NCI-H1436 treated with DMSO at 0.1 percent for 48 hours (cell line): ENCODE measurements at regions not wholly inside any gene's neighbourhood (a gene's known extent, or its start where the extent isn't known, plus 50 kb on each side); places are given as distances from the start of the nearest gene placed in this dataset.

Source experiments
- DNase-seq: peaks from one replicate; lab custom pipeline; 2025; lab: John Stamatoyannopoulos, UW

GRCh38 chr5:97600486-97600885 lies 417.4 kb upstream of the RIOK2 start:
- DNase-seq = no peak

GRCh38 chr5:97601651-97602050 lies 418.6 kb upstream of the RIOK2 start:
- no peak for DNase-seq

GRCh38 chr5:97606531-97606930 lies 423.5 kb upstream of the RIOK2 start:
- no peak for DNase-seq

DNA sequence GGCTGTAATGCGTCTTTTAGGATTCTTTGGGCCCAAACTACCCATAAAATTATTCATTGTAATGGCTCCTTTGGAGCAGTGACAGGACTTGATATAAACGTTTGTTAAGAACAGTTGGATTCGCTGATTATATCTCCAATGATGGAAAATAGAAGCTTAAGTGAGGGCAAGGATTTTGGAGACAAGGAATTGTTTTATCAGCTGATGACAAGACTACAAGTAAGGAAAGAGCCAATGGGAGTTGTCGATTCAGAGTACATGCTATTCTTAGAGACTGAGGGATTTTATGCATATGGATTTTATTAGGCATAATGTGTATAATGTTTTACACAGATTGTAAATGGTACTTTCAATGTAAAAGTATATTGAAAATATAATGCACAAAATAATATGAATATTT lies 425.5 kb upstream of the RIOK2 start:
- no peak for DNase-seq

GRCh38 chr5:97618721-97619120 lies 435.7 kb upstream of the RIOK2 start:
- DNase-seq = no peak

DNA sequence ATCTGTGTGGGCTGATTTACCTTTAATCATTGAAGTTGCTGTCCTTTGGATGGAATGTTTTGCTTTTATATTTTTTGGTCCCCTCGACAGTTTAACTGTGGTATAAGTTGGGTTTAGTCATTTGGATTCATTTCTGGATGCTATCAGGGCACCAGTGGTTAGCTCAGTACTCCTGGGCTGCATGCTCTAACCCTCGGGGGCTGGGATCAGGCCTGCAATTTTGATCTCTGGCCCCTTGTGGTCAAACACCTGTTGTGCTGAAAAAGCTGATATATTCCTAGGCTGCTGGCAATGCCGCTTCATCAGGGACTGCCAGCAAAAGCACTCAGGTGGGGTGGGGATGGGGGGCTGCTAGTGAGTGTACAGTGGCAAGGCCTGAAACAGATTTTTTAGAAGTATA lies 440.4 kb upstream of the RIOK2 start:
- DNase-seq = no peak

GRCh38 chr5:97624886-97625285 lies 441.8 kb upstream of the RIOK2 start:
- DNase-seq = no peak

DNA sequence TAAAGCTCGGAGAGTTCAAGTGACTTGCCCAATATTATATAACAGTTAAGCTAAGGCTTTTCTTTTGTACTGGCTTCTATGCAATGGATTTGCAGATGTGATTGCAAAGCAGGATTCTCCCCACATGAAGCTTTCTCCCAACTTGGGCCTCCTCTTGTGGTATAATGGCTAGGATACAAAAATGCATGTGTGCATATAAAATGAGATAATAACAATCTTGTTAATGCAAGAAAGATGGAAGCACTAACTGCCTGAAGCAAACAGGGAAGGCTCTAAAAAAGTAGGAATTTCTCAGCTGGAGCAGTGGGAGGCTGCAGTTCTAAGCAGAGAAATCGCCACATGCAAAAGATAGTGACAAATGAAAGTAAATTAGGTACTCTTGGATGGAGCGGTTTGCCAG lies 444.2 kb upstream of the RIOK2 start:
- no peak for DNase-seq

DNA sequence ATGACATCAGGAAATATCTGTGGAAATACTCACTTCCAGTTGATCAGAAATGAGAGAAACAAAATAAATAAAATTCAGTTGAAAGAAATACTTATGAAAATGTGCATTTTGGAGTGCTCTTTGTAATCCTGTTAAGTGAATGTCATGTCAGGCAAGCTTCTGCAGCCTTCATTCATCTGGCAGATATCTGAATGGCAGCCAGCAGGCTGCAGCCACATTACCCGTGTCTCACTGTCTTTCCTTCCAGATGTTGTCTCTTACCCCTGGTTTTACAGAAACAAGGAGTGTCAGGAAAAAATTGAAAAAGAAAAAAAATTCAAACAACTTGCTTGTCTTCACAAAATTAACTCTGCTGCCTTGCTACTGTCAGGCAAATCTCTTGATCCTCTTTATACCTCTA lies 445.0 kb upstream of the RIOK2 start:
- no peak for DNase-seq

- DNase-seq = no peak
Observed at GRCh38 chr5:97628807-97629206, 445.8 kb upstream of the RIOK2 start.

GRCh38 chr5:97629276-97629675 lies 446.2 kb upstream of the RIOK2 start:
- DNase-seq = no peak

GRCh38 chr5:97635553-97635952 lies 452.5 kb upstream of the RIOK2 start:
- no peak for DNase-seq

DNA sequence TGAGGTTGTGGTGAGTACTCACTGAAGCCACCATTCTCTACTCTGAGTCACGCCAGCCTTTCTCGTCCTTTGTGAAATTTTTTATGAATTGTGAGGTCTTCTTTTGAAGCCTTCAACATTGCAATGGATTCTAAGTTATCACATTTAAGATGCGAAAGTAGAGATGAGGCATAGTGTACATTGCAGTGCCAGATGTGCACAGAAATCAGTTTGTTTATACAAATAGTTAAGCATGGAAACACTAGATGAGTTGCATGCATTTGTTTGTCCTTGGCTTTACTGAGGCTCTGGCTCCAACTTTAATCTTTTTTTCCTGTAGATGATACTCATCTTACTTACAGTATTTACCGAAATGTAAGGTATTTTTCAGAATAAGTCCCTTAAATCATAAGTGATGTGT lies 453.7 kb upstream of the RIOK2 start:
- no peak for DNase-seq

DNA sequence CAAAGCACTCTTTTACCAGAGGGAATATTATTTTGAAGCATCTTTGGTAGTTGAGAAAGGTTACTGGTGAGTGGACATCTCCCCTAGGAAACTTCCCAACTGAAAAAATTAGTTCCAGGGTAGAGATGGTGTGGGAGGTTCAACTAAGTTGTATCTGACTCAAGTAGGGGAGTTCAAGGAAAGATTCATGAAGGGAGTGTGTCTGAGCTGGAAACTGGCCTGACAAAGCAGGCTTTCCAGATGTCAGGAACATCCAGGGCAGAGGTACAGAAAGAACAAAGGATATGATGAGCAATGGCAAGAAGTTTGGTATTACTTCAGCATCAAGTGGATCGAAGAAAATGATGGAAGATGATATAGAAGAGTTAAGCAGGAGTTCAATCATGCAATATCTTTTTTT lies 458.0 kb upstream of the RIOK2 start:
- DNase-seq = no peak

GRCh38 chr5:97644206-97644605 lies 461.2 kb upstream of the RIOK2 start:
- no peak for DNase-seq

- no peak for DNase-seq
Observed at GRCh38 chr5:97644896-97645295, 461.8 kb upstream of the RIOK2 start.

DNA sequence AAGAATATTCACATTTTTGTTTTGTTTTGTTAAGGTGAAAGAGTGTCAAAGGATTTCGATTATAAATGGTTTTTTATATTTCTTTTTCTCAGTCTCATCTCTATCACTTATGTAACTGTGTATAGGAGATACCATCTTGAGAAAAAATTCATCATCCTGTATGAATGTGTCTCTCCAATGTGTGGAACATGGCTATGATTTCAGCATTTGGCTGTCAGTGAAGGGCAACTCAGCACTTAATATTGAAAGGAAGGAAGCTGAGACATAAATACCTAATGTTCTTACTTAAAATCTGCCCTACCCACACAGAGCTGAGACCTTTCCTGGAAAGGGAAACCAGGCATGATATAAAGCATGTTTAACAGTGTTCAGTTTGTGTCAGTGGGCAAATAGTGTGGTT lies 474.2 kb upstream of the RIOK2 start:
- DNase-seq = no peak

DNA sequence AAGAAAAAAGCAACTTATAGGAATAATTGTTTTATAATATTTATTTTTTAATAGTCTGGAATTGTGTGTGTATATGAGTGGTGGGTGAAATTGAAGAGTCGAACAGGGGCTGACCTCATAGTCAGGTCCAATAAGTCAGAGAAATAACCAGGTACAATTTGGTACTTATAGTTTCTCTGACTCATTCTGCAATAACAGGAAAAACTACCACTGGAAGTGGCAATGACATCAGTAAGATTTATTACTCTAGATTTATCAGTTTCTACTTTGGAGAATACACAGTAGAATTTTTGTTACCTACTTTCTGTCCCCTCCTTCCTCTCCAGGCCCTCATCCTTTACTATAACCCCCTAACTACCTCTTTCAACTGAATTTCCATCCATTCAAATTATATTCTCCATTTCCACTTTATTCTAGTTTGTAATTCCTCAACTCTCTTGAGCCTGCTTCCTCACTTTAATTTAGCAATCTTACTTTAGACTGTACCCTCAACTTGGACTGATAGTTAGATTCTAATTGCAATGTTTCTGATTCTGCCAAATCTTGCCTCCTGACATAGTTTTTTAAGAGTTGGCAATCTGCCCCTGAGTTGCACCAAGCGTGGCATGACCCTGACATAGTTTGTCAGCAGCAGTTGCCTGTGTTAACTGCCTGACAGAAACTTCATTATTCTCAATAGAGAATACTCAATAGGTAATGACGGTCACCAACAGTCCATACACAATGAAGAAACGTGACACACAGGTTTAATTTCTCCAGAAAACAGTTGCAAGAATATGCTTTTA lies 475.3 kb upstream of the RIOK2 start:
- DNase-seq = no peak

GRCh38 chr5:97666783-97667182 lies 483.7 kb upstream of the RIOK2 start:
- no peak for DNase-seq

DNA sequence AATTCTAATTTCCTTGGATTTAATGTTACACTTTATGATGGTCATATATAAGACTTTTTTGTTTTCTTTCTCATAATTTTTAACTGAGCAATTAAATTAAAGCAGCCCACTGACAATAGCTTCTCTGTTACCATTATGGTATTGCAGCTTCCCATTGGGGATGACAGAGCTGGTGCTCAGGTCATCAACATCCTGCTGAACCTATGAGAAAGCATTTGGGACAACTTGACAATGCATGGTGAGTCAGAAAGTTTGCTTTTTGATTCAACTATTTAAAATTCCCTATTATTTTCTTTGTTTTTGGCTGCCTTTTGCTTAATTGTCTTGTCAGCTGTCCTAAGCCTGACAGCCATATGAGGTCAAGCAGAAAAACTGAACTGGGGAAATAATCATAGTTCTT lies 487.4 kb upstream of the RIOK2 start:
- no peak for DNase-seq

DNA sequence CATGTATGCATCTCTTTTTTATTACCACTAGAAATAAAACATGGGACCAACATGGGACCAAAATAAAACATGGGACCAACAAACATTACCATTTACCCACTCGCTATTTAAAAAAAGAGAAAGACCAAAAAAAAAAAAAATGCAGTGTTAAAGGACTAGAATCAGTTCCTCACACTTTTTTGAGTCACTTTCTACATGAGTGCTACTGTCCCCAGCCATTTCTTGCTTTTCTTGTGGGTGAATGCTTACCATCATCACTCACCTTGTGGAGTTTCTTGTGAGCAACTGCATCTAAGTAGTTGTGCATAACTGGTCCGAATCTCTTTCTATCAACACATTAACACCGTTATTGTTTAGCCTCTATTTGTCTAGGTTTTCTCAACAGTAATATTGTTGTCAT lies 493.6 kb upstream of the RIOK2 start:
- DNase-seq = no peak

- no peak for DNase-seq
Observed at GRCh38 chr5:97694091-97694490, 511.0 kb upstream of the RIOK2 start.

DNA sequence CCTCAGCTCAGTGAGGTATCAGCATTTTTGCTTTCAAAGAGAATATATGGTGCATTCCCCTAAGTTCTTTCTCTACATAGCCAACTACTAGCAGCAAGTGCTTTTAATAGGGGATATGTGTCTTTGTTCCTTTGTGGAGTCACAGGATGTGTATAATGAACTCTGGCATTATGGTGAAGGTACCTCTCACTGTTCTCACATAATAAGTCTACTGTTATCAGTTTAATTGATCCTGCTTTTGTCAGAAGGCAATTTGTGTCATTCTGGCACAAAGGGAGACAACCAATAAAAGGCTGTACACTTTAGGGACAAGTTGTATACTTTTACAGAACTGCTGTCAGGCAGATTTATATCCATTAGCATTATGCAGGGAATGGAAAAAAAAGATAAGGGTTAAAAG lies 531.4 kb upstream of the RIOK2 start:
- no peak for DNase-seq

- DNase-seq = no peak
Observed at GRCh38 chr5:97726106-97726505, 543.1 kb upstream of the RIOK2 start.

DNA sequence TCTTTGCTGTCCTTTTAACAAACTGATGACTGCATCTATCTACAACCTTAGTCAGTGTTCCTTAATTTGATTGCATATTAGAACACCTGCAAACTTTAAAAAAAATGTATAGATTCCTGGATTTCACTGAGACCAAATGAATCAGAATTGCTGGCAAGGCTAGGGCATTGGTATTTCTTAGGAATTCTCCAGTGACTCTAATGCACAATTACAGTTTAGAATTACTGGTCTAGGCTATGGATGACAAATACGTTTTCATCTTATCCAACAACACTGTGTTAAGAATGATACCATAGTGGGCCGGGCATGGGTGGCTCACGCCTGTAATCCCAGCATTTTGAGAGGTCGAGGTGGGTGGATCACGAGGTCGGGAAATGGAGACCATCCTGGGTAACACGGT lies 545.9 kb upstream of the RIOK2 start:
- no peak for DNase-seq
